ENCODE measurements at regions not wholly inside any gene's neighbourhood (a gene's known extent, or its start where the extent isn't known, plus 50 kb on each side); places are given as distances from the start of the nearest gene placed in this dataset.

DNA sequence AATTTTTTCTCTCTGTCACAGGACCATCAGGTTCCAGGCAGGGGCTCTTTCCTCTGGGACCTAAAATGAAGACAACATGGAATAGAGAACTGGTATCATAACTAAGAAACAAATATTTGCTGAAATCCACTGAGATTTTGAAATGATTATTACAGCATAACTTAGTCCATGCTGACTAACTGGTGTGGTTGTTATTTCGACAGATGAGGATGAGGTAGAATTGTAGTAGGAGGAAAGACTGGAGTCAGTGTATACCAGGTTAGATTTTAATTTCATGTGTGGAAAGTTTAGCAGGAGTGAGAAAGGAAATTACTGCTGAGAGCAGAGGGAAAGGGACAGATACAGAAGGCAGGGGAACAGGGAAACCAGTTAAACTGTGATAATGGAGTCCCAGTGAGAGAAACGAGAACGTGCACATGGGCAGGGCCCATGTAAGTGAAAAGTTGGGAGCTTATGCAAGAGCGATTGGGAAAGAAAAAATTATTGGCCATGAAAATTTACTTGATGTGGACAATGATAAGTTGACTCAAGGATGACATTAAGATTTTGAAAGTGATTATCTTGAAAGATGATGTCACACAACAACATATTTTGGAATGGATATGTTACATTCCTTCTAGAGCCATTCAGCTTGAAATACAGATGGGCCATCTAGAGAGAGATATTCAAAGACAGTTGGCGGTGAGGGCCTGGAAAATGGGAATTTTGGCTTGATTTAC is 98.7 kb upstream of the DDIT4L start:
- Mint-ChIP-seq H3K27me3 (ENCODE audit: low read depth) (no peaks in the 10 kb centered on the region), H3K36me3 (ENCODE audit: low read depth) (no peaks in the 10 kb centered on the region), H3K27ac (ENCODE audit: unreplicated experiment) (no peak overlapping the region)

DNA sequence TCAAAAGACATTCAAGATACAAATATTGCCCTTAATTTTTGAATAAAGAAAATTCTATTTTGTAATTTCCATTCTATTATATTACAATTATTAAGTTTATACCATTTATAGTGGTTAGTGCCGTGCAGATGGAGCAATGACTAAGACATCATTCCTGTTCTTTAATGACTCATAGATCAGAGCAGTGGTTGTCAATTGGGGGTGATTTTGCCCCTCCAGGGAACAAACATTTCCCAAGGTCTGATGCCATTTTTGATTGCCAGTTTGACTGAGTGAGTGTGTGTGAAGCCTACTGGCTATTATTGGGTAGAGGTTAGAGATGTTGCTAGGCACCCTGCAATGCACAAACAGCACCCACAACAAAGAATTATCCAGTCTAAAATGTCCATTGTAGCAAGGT is 97.9 kb upstream of the DDIT4L start:
- Mint-ChIP-seq H3K4me3 (no peak overlapping the region), H3K4me1 (peaks cover 4% of the 10 kb centered on the region), H3K27ac (ENCODE audit: unreplicated experiment) (no peak overlapping the region), H3K9me3 (no peaks in the 10 kb centered on the region), H3K36me3 (ENCODE audit: low read depth) (no peaks in the 10 kb centered on the region), H3K27me3 (ENCODE audit: low read depth) (no peaks in the 10 kb centered on the region)
- TF ChIP-seq, protein P1, sequence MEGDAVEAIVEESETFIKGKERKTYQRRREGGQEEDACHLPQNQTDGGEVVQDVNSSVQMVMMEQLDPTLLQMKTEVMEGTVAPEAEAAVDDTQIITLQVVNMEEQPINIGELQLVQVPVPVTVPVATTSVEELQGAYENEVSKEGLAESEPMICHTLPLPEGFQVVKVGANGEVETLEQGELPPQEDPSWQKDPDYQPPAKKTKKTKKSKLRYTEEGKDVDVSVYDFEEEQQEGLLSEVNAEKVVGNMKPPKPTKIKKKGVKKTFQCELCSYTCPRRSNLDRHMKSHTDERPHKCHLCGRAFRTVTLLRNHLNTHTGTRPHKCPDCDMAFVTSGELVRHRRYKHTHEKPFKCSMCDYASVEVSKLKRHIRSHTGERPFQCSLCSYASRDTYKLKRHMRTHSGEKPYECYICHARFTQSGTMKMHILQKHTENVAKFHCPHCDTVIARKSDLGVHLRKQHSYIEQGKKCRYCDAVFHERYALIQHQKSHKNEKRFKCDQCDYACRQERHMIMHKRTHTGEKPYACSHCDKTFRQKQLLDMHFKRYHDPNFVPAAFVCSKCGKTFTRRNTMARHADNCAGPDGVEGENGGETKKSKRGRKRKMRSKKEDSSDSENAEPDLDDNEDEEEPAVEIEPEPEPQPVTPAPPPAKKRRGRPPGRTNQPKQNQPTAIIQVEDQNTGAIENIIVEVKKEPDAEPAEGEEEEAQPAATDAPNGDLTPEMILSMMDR (conservative IDR thresholded peaks at IDR 0.05), result no peak
- no peak for DNase-seq (ENCODE audit: low read depth, low spot score)

More for the DNA sequence above, 98.7 kb upstream of the DDIT4L start:
- Mint-ChIP-seq H3K9me3 (no peaks in the 10 kb centered on the region), H3K4me1 (peaks cover 4% of the 10 kb centered on the region), H3K4me3 (no peak overlapping the region)
- TF ChIP-seq, protein P1 (conservative IDR thresholded peaks at IDR 0.05), result no peak
- DNase-seq (ENCODE audit: low read depth, low spot score), result no peak

DNA sequence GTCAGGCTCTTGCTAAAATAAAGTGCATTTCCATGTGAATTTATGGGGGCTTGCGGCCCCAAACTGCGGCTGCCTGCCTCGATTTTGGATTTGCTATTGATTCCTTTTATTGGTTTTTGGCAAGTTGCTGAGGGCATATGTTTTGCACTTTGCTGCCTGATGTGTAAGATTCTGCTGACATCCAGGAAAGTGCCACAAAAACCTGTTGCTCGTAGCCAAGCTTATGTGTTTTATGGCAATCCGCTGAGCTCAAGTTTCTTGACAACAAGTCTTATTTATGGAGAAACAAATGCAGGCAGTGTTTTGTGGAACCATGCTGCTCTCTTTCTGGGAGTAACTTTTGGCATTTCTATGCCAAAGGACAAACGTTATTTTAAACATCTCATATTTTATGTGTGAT is 97.3 kb upstream of the DDIT4L start:
- no peak for DNase-seq (ENCODE audit: low read depth, low spot score)
- Mint-ChIP-seq H3K27ac (ENCODE audit: unreplicated experiment) (no peak overlapping the region), H3K4me3 (no peak overlapping the region), H3K27me3 (ENCODE audit: low read depth) (no peaks in the 10 kb centered on the region), H3K36me3 (ENCODE audit: low read depth) (no peaks in the 10 kb centered on the region), H3K4me1 (peaks cover 4% of the 10 kb centered on the region), H3K9me3 (no peaks in the 10 kb centered on the region)
- TF ChIP-seq, protein P1 (conservative IDR thresholded peaks at IDR 0.05), result no peak

DNA sequence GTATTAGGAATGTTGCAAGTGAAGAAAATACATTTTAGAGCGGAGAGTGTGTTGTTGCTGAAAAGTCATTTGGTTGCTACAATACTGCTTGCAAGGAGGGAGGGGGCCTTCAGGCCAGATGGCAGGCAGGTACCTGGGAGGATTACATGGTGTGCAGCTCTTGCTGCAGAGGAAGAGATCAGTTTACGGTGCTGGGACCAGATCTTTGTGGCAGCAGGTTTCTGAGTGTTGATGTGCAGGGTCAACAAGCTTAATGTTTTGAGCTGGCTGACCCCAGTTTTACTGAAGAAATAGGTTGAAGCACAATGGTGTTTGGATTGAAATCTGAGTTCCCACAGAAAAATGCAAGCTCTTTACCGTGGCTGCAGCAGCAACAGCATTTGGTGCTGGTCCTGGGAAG is 96.4 kb upstream of the DDIT4L start:
- H3K27ac Mint-ChIP-seq (ENCODE audit: unreplicated experiment), result no peak overlapping the region
- DNase-seq (ENCODE audit: low read depth, low spot score), result no peak
- H3K9me3 Mint-ChIP-seq, result no peaks in the 10 kb centered on the region
- TF ChIP-seq, protein P1 (conservative IDR thresholded peaks at IDR 0.05), result no peak
- H3K27me3 Mint-ChIP-seq (ENCODE audit: low read depth), result no peaks in the 10 kb centered on the region
- H3K36me3 Mint-ChIP-seq (ENCODE audit: low read depth), result no peaks in the 10 kb centered on the region
- H3K4me3 Mint-ChIP-seq, result no peak overlapping the region
- peaks cover 4% of the 10 kb centered on the region for H3K4me1 Mint-ChIP-seq

DNA sequence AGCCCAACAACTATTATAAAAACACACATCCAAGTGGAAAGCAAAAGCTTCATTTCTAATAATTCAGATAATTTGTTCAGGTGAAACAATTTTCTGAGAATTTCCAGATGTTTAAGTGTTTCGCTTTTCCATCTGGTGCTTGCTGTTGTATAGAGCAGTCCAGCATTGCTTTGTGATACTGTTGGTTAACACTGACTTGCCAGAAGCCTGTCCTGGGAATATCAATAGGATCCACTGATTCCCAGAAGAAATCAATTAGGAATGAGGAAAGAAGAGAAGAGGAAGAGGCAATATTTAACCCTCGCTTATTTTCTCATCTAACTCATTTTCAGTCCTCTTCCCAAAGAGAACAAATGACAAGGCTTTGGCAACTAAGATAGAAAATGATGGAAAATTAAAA is 94.9 kb upstream of the DDIT4L start:
- Mint-ChIP-seq H3K36me3 (ENCODE audit: low read depth) (no peaks in the 10 kb centered on the region), H3K9me3 (no peaks in the 10 kb centered on the region), H3K27ac (ENCODE audit: unreplicated experiment) (no peak overlapping the region), H3K4me3 (no peak overlapping the region), H3K27me3 (ENCODE audit: low read depth) (no peaks in the 10 kb centered on the region), H3K4me1 (peaks cover 8% of the 10 kb centered on the region)
- no peak for DNase-seq (ENCODE audit: low read depth, low spot score)
- TF ChIP-seq, protein P1 (conservative IDR thresholded peaks at IDR 0.05), result no peak
